Activated CD4-positive, alpha-beta T cell treated with anti-CD3 and anti-CD28 coated beads, Interleukin-2, amount 50 U/mL, for 48 hours (primary cell): ENCODE measurements at regions not wholly inside any gene's neighbourhood (a gene's known extent, or its start where the extent isn't known, plus 50 kb on each side); places are given as distances from the start of the nearest gene placed in this dataset.
"Not testable (repeated sequence)": the region's sequence is repeated elsewhere in the genome, so short reads cannot be mapped to it uniquely, and the experiment has no call there.

Experiments used
- DNase-seq, 2 experiments: peaks; one replicate each; pipeline ENCODE4 v3.0.0-alpha.2; 2020

DNA sequence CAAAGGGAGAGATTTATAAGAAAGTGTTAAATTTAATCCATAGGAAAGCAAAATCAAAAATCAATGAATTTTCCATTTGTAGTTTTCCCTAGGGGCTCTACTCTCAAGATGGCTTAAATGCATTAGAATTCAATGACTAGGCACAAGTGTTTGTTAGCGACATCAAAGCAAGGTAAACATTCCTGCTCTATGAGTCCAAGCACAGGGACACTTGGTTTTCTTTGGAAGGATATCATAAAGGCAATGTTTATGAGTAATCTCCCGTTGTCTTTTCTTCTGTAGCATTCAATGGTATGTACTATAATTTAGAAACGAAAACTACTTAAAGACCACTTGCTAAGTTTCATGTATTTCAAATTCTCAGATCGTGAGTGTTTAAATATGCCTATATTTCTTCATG, 54.8 kb upstream of the ZNF717 start:
- not testable (repeated sequence) for DNase-seq

DNA sequence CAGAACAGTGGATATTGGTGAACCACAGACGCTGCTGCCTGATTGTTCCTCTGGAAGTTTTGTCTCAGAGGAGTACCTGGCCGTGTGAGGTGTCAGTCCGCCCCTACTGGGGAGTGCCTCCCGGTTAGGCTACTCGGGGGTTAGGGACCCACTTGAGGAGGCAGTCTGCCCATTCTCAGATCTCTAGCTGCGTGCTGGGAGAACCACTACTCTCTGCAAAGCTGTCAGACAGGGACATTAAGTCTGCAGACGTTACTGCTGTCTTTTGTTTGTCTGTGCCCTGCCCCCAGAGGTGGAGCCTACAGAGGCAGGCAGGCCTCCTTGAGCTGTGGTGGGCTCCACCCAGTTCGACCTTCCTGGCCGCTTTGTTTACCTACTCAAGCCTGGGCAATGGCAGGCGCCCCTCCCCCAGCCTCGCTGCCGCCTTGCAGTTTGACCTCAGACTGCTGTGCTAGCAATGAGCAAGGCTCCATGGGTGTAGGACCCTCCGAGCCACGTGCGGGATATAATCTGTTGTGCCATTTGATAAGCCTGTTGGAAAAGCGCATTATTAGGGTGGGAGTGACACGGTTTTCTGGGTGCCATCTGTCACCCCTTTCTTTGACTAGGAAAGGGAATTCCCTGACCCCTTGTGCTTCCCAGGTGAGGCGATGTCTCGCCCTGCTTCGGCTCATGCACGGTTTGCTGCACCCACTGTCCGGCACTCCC, 65.1 kb upstream of the ZNF717 start:
- DNase-seq: not testable (repeated sequence)

DNA sequence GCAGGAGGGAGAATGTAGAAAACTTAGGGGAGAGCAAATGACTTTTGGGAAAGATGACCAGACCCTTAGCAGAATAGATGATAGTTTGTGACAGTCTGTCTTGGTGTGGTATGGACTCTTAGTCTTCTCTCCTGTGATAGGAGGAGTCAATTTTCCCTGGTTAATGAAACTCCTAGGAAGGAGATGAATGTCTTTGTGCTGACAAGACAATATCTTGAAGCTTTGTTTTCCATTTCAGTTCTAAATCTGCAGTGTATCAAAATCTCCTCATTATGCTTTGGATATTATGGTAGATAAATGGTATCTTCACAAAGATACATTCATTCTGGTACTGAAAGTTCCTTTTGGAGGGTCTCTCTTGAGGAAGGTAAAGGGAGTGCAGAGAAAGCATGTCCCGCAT, 77.8 kb upstream of the ZNF717 start:
- no peak for DNase-seq

DNA sequence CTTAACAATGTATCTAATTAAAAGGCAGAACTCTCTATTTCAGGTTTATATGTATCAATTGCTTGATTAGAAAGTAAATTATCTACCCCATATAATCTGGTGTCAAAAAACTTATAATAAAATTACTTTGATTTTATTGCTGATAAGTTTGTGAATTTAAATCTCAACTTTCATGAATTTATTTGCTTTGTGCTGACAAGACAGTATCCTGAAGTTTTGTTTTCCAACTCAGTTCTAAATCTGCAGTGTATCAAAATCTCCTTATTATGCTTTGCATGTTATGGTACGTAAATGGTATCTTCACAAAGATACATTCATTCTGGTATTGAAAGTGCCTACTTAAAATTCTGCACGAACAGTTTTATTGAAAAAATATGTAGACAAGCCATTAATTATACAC, 78.5 kb upstream of the ZNF717 start:
- DNase-seq: no peak

DNA sequence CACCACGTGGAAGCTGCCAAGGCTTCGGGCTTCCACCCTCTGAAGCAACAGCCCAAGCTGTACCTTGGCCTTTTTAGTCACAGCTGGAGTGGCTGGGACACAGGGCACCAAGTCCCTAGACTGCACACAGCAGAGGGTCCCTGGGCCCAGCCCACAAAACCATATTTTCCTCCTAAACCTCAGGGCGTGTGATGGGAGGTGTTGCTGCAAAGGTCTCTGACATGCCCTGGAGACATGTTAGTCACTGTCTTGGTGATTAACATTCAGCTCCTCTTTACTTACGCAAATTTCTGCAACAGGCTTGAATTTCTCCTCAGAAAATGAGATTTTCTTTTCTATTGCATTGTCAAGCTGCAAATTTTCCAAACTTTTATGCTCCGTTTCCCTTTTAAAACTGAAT, 98.4 kb upstream of the ZNF717 start:
- not testable (repeated sequence) for DNase-seq

DNA sequence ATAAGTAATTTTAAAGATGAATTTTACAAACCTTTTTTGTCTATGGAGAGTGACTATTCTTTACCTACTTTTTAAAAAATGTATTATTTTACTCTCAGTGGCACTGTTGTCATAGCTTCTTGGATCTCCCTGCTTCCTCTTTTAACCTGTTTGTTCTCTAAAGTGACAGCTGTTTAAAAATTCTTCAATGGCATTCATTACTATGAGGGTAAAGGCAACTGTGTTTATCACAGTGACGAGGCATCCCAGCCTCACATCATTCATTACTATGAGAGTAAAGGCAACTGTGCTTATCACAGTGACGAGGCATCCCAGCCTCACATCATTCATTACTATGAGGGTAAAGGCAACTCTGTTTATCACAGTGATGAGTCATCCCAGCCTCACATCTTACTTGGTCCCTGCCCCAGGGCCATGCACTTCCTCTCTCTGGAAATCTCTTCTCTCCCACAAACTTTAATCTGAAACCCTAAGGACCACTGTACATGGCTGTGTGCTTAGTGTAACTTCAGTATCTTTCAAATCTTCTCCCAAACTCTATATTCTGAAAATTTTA, 101.7 kb upstream of the ZNF717 start:
- no peak for DNase-seq

DNA sequence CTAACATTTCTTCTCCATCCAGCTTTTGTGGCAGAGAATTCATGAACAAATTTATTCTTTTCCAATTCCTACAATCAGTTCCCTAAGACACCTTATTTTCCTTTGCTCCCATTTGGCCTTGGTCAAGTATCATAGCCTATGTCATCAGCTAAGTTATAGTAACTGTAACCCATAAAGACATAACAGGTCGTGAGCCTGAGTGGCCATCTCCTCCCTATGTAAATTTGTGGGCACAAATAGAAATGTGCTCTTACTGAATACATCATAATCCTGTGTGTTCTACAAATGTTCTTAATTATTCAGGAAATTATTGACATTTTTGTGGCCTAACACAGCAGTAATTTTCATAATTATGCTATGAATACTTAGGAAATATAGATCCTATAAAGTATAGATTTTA, 108.9 kb upstream of the ZNF717 start:
- DNase-seq: no peak

DNA sequence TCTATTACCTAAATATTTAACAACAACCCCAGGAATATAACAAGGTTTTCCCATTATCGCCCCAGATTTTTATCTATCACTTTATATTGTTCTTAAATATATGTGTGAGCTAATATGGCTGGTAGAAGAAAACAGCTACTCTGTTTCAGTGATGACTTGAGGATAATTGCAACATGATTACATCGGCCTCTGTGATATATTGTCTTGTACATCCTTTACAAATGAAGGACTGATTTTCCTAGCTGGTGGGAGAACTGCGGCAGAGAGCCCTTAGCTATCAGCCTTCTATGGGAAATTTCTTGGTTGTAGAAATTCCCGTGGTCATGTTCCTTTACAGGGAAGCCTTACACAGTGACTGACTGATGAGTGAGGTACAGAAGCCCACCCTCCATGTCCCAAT, 110.9 kb upstream of the ZNF717 start:
- DNase-seq: no peak

DNA sequence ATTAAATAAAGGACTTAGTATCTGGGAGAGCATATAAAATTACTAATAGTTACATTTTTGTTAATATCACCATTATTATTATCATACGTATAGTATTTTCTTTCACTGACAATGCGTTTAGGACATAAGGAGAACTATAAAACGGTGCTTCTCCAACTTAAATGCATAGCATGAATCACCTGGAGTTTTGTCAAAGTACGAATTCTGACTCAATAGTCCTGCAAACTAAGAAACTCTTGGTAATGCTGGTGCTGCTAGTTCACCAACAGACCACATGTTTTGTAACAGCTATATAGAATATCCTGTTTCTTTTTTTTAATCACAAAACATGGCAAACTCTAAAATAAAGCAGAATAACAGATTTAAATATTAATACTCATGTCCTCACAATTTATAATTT, 116.1 kb upstream of the ZNF717 start:
- not testable (repeated sequence) for DNase-seq

DNA sequence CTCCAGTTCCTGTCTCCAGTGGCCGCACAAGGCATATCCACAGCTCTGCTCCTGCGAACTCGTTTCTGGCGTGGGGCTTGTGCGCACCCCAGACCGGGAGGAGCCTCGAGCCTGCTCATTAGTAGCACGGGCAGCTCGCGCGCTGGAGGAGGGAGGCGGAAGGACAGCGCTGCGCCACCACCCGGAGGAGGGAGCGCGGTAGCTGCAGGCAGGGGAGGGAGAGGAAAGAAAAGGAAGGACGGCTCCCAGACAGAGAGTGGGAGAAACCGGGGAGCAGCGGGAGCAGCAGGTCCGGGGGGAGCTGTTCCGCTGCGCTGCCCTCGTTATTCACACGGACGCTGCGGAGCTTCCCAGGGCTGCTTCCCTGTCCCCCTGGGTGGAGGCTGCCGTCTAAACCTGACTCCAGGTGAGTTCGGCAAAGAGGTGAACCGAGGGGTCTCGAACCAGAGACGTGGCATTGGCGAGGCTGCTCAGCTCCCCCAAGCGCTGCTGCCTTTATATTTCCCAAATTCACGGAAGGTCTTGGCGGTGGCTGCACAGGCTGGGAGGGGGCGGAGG, 121.3 kb upstream of the ZNF717 start:
- no peak for DNase-seq

DNA sequence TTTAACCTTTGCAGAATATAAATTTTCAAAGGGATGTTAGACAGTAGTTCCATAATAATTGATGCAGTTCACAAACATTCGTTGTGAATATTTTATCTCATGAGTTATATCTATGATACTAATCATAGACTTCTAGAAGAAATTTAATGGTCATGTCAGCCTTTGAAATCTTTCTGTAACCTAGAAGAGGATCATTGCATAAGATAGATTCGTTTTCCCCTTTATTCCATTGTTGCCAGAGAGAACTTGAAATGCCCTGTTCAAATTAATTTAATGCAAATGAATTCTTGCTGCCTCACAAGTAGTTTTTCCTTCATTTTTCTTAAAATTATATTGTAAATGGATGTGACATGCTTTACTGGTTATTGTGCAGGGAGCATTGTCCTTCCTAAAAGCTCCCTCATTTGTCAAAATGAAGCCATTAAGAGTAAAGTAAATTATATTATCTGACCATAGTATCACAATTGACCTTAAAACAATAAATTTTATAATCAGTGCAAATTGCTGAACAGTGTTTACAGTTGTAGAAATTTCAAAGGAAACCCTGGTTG, 128.5 kb upstream of the ZNF717 start:
- DNase-seq: no peak

DNA sequence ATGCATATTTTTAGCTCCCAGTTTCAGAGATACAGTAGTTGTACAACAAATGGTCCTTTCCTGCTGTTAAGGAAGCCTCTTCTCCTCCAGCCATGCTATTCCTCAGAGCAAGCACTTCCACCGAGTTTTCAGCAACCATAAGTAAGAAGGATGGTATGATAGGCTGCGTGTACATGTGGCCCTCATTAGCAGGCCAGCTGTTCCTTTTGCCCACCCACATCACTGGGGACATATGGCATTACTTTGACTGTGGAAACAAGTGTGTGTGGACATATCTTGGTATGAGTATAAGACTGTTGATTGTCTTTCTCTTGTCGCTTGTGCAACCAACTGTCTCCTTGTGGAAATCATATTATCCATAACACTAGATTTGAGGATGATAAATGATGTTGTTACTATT, 129.4 kb upstream of the ZNF717 start:
- not testable (repeated sequence) for DNase-seq

DNA sequence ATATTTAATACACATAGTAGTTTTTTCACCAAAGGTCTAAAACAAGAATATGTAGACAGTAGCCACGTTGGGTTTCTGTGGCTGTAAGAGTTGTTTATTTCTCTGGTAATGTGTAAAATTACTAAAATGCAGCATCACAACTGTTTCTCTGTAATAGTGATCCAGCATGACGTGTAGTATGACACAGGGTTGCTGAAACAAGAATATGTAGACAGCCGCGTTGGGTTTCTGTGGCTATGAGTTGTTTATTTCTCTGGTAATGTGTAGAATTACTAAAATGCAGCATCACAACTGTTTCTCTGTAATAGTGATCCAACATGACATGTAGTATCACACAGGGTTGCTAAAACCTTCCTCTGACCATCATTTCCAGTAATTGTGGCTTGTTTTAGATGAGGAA, 153.6 kb upstream of the ZNF717 start:
- no peak for DNase-seq

DNA sequence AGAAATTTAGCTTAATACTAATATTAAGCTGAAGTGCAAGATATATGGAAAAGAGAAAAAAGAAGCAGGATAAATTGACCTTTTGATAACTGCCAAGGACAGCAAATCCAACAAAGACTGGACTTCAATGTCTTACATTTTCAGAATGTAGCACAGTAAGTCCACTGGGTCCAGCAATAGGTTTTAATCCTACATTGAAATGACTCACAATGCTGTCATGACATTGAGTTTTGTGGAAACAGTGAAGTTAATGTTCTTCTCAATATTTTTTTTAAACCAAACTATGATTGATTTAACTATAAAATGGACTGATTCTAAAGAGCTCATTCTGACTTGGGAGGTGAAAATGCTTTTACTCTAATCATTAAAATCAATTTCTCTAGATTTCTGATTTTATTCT, 166.6 kb upstream of the ZNF717 start:
- DNase-seq: no peak

DNA sequence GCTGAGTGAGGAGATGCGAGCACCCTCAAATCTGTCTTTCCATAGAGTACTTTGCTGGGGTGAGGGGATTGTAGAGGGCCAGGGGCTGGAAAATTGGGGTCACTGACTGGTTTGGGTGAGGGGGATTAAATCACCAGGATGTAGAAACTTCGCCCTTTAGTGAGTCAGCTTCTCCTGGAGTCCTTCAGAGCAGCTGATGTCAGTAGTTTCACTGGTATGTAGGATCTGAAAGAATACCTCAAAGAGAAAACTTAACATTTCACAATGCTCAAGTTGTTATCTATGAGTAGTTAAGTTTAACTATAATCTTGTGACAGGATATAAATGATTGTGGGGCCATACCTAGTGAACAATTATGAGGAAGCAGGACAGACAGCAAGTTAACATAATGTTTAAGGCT, 174.7 kb upstream of the ZNF717 start:
- not testable (repeated sequence) for DNase-seq

DNA sequence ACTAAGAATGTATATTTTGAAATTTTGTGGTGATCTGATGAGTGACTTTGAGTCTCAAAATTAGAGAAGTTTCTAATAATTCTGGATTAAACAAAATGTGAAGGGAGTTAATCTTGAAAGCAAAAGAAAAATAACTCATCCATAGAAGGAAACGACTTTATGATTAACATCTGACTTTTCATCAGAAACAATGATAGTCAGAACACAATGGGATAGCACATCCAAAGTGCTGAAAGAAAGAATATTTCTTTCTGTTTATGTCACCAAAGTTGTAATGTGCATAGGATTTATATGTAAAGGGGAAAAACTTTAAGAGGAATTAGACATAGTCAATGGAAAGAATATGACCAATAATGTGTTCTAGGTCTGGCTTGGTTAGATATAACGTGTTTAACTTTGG, 176.7 kb upstream of the ZNF717 start:
- not testable (repeated sequence) for DNase-seq

DNA sequence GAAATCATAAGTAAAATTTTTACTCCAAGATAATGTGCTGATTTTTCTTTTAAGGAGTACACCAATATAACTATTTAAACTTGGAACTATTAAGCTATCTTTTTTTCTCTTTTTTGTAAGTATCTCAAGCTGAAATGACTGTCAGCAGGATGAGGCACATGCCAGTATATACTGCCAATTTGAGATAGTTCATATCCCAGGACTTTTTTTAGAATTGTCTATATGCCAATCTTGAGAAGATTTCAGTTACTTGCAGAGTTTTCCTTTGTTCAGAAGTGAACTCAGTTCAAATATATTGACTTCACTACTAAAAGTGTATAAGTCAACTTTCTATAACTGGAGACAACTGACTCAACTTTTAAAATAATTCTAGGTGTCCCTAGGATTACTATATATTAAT, 181.7 kb upstream of the ZNF717 start:
- DNase-seq: no peak

DNA sequence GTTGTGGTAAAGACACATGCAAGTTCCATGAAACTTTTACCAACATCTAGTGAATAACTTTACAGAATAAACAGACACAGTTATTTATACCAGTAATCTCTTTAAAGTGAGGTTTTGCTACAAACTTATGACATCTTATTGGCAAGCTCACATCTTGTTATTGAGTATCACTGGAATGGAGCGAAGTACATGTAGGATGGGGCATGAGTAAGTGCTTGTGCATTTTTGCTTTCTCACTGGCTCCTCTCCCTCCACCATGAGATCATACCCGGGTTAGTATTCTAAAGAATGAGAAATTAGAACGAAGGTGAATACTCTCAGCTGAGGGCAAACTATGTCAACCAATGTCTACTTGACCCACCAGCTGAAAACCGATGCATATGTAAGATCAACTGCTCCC, 193.3 kb upstream of the ZNF717 start:
- DNase-seq: no peak

DNA sequence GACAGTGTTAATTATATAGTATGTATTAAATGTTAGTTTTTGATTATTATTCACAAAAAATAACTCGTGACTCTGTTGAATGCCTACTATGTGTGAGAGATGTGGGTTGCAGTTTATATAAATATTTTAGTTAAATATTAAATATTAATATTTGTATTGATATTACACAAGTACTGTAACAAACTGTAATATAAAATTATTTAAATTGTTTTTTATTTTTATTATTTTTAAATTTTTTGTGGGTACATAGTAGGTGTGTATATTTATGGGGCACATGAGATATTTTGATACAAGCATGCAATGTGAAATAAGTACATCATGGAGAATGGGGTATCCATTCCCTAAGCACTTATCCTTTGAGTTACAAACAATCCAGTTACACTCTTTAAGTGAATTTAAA, 196.1 kb upstream of the ZNF717 start:
- DNase-seq: no peak

DNA sequence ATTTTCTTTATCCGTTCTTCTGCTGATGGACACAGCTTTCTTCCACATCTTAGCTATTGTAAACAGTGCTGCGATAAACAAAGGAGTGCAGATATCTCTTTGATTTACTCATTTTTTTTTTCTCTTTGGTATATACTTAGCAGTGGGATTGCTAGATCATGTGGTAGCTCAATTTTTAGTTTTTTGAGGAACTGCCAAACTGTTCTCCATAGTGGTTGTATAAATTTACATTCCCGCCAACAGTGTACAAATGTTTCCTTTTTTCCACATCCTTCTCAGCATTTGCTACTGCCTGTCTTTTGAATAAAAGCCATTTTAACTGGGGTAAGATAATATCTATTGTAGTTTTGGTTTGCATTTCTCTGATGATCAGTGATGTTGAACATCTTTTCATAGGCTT, 196.8 kb upstream of the ZNF717 start:
- no peak for DNase-seq

DNA sequence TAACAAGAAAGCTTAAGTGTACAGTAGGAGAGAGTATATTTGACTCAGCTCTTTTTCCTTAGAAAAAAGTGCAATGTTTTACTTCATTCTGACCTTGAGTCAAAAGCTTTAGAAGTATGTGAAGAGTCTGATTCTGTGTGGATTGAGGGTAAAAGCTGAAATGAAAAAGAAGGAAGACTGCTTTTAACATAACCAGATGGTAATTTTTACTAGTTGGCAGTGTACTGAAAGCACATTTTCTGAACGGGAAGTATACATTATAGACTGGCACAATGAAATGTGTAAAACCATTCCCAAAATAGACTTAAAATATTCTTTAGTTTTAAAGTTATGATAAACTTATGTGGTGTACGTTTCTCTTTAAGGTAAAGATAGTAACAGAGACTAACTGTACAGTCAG, 197.8 kb upstream of the ZNF717 start:
- DNase-seq: no peak

DNA sequence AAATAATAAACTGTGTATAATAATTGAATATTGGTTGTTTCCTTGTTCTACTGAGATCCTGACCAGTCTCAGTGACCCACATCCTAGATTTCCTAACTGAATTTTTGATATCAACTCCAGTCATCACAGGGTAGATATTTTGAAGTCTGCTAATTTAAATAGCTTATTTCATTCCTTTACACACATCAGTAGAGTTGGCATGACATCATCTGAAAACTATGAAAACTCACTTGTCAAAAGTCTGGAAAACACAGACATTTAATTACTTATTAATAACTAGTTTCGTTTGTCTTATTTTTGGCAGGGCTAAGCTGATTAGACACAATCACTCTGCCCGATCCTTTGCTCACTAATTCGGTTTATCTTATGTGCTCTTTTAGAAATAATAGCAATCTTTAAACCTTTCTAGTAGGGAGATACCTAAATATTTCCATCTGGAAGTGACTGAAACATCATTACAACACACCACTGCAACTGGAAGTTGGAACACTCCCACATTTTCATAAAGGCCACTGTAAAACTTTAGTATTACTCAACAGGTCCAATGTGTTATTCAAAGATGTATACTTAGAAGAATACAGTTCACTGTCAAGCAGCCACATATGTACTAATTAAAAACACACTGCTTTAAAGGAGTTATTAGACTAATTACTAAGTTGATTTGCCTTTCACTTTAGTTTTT, 198.4 kb upstream of the ZNF717 start:
- no peak for DNase-seq

DNA sequence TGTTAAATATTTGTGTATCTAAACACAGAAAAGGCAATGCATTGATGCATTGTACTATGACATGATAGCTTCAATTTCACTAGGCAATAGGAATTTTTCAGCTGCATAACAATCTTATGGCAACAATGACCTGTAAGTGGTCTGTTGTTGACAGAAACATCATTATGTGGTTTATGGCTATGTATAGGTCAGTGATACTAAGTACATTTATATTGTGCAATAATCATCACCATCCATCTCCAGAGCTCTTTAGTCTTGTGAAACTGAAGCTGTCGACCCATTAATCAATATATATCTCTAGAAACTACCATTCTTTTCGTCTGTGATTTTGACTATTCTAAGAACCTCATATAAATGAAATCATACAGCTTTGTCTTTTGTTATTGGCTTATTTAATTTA, 200.1 kb upstream of the ZNF717 start:
- no peak for DNase-seq

DNA sequence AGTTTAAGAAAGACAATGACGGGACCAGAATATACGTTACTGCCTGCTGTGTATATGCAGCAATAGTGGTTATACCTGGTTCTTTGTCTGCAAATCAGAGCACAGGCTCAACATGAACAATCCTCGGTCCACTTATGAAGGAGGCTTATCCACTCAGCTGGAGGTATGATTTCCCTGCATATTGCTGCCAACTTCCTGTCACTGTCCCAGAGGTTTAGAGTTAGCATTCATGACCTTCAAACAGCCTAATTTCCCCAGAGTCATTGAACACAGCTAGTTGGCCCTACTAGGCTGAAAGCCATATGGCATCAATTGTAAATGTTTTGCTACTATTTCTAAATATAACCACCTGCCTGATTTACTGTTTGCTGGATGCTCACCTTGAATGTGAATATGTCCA, 224.9 kb upstream of the ZNF717 start:
- no peak for DNase-seq
